ENCODE measurements at regions not wholly inside any gene's neighbourhood (a gene's known extent, or its start where the extent isn't known, plus 50 kb on each side); places are given as distances from the start of the nearest gene placed in this dataset.

DNA sequence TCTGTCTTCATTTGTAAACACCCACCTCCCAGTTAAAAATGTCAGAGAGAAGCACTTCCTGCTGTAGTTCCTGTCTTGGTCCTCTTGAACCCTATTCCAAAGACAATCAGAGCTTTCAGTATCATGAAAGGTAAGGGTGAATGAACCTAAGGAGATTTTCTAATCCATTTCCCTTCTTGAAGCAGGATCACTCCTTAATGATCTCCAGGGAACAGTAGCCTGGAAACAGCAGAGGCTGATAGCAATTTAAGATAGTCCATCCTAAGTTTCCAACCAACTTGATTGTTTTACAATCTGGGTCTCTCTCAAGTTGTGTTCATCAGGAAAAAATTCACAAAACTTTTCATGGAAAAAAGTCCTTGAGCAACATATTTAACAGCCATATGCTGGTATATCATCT lies 273.6 kb downstream of the NEBL start:
- TF ChIP-seq, protein P1, sequence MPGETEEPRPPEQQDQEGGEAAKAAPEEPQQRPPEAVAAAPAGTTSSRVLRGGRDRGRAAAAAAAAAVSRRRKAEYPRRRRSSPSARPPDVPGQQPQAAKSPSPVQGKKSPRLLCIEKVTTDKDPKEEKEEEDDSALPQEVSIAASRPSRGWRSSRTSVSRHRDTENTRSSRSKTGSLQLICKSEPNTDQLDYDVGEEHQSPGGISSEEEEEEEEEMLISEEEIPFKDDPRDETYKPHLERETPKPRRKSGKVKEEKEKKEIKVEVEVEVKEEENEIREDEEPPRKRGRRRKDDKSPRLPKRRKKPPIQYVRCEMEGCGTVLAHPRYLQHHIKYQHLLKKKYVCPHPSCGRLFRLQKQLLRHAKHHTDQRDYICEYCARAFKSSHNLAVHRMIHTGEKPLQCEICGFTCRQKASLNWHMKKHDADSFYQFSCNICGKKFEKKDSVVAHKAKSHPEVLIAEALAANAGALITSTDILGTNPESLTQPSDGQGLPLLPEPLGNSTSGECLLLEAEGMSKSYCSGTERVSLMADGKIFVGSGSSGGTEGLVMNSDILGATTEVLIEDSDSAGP (CRISPR knock-in tag; IDR thresholded peaks at IDR 0.05; ENCODE audit: borderline replicate concordance), result no peak
- TF ChIP-seq, protein P2, sequence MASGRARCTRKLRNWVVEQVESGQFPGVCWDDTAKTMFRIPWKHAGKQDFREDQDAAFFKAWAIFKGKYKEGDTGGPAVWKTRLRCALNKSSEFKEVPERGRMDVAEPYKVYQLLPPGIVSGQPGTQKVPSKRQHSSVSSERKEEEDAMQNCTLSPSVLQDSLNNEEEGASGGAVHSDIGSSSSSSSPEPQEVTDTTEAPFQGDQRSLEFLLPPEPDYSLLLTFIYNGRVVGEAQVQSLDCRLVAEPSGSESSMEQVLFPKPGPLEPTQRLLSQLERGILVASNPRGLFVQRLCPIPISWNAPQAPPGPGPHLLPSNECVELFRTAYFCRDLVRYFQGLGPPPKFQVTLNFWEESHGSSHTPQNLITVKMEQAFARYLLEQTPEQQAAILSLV (CRISPR knock-in tag; IDR thresholded peaks at IDR 0.05; ENCODE audit: borderline replicate concordance), result no peak
- no peak for TF ChIP-seq ZNF441 (CRISPR knock-in tag; IDR thresholded peaks at IDR 0.05; ENCODE audit: borderline replicate concordance)
- TF ChIP-seq ZNF143 (CRISPR knock-in tag; IDR thresholded peaks at IDR 0.05), result no peak
- TF ChIP-seq SALL1 (CRISPR knock-in tag; IDR thresholded peaks at IDR 0.05), result no peak
- TF ChIP-seq SRY (CRISPR knock-in tag; IDR thresholded peaks at IDR 0.05), result no peak
- TF ChIP-seq NRL (CRISPR knock-in tag; IDR thresholded peaks at IDR 0.05; ENCODE audit: borderline replicate concordance), result no peak
- TF ChIP-seq, protein P3, sequence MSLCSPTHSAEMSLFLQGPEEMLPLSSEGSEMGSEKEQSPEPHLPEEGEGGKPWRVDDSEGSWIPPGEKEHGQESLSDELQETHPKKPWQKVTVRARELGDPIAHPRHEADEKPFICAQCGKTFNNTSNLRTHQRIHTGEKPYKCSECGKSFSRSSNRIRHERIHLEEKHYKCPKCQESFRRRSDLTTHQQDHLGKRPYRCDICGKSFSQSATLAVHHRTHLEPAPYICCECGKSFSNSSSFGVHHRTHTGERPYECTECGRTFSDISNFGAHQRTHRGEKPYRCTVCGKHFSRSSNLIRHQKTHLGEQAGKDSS (CRISPR knock-in tag; IDR thresholded peaks at IDR 0.05; ENCODE audit: borderline replicate concordance, low read depth), result no peak
- TF ChIP-seq TGIF2 (CRISPR knock-in tag; IDR thresholded peaks at IDR 0.05), result no peak
- no peak for TF ChIP-seq ZNF329 (CRISPR knock-in tag; IDR thresholded peaks at IDR 0.05; ENCODE audit: low read depth)
- TF ChIP-seq KDM1A (CRISPR knock-in tag; IDR thresholded peaks at IDR 0.05), result no peak
- no peak for TF ChIP-seq NCOA5 (CRISPR knock-in tag; IDR thresholded peaks at IDR 0.05)
- no peak for TF ChIP-seq ZNF460 (CRISPR knock-in tag; IDR thresholded peaks at IDR 0.05; ENCODE audit: borderline replicate concordance)
- no peak for TF ChIP-seq MEIS2 (CRISPR knock-in tag; IDR thresholded peaks at IDR 0.05)
- FAIRE-seq, result no peak
- Histone ChIP-seq H3K36me3 (replicated peaks in 1 of 2; ENCODE audit: control insufficient read depth in 1 of 2, insufficient read depth in 2 of 2, low read length in 2 of 2) (no peaks in the 10 kb centered on the region), H3K4me1 (ENCODE audit: insufficient read depth, low read length) (no peaks in the 10 kb centered on the region), H3K27me3 (ENCODE audit: control insufficient read depth in 1 of 2, insufficient read depth in 2 of 2, low read length in 2 of 2) (no peaks in the 10 kb centered on the region), H3K4me3 (replicated peaks in 1 of 3; ENCODE audit: insufficient read depth in 1 of 3, low read depth in 2 of 3, low read length in 3 of 3) (no peak overlapping the region), H4K20me1 (ENCODE audit: insufficient read depth, low read length) (no peaks in the 10 kb centered on the region), H3K27ac (ENCODE audit: extremely low read length, insufficient read depth, low read length) (no peak overlapping the region), H3K9ac (ENCODE audit: insufficient read depth, low read depth, low read length) (no peak overlapping the region), H2AFZ (ENCODE audit: low read length) (no peak overlapping the region), H3K9me3 (ENCODE audit: low read length) (peaks cover 13% of the 10 kb centered on the region; the same call in 1 of the 2 replicates), H3K4me2 (ENCODE audit: low read depth, low read length) (no peak overlapping the region), H3K79me2 (ENCODE audit: insufficient read depth, low read length) (no peaks in the 10 kb centered on the region)
- DNase-seq (ENCODE audit: low spot score), result no peak
- ATAC-seq, result no peak
- intact Hi-C loops (cut with micrococcal nuclease; ENCODE audit: unreplicated experiment), result no loop called here
- ChIA-PET CTCF (ENCODE audit: low intra/inter-chr PET ratio, low total read pairs) (no interaction called here), POLR2A (no interaction called here)
- no TSS peak for BruUV-seq (replicated peaks)
- in situ Hi-C loops (cut with HindIII; ENCODE audit: extremely low pct_ligation_motif_present, low pct_unique_long_range_greater_than_20kb), result no loop called here

Measured in HepG2 (cell line).